Heart right ventricle (tissue), 16 donors: ENCODE measurements at regions not wholly inside any gene's neighbourhood (a gene's known extent, or its start where the extent isn't known, plus 50 kb on each side); places are given as distances from the start of the nearest gene placed in this dataset.
"Not testable (repeated sequence)": the region's sequence is repeated elsewhere in the genome, so short reads cannot be mapped to it uniquely, and the experiment has no call there.

Experiments
- ATAC-seq, 8 donors: fragments of 200-7000 bp; cut with Tn5 transposase; one replicate each; pipeline ENCODE4 v1.9.1; 2020; ENCODE audit warnings: mild to moderate bottlenecking in 8 of 8, moderate library complexity in 8 of 8, moderate number of reproducible peaks in 1 of 8
- DNase-seq, 2 donors: peaks; one replicate each; pipeline ENCODE4 v3.0.0-alpha.2; 2020
- H3K27ac ChIP-seq, 10 donors: fragments of 200-600 bp; sonication (generic) in 2 of 10; one replicate each; pipeline versions ENCODE4 v1.5.0 to v1.8.0; 2020 to 2022; ENCODE audit warnings: mild to moderate bottlenecking in 3 of 10
- H3K27me3 ChIP-seq, 7 donors: fragments of 200-600 bp; one replicate each; pipeline ENCODE4 v1.8.0; 2021 to 2022; ENCODE audit warnings: mild to moderate bottlenecking in 2 of 7
- H3K36me3 ChIP-seq, 9 donors: fragments of 200-600 bp; sonication (generic) in 1 of 9; one replicate each; pipeline versions ENCODE4 v1.5.0 to v1.8.0; 2020 to 2022; ENCODE audit warnings: mild to moderate bottlenecking in 2 of 9
- H3K4me1 ChIP-seq, 9 donors: fragments of 200-600 bp; sonication (generic) in 1 of 9; one replicate each; pipeline versions ENCODE4 v1.5.0 to v1.8.0; 2020 to 2022; ENCODE audit warnings: mild to moderate bottlenecking in 4 of 9
- H3K4me3 ChIP-seq, 10 donors: fragments of 200-600 bp; sonication (generic) in 2 of 10; one replicate each; pipeline versions ENCODE4 v1.5.0 to v1.8.0; 2020 to 2022; ENCODE audit warnings: mild to moderate bottlenecking in 7 of 10, moderate library complexity in 2 of 10
- H3K9me3 ChIP-seq, 11 donors: fragments of 200-600 bp in 10 of 11; sonication (generic) in 2 of 11; one replicate each; pipeline versions ENCODE4 v1.5.0 to v1.8.0; 2013 to 2022; ENCODE audit warnings: mild to moderate bottlenecking in 2 of 11, control low read depth in 1 of 11, moderate library complexity in 1 of 11
- CTCF ChIP-seq, 9 donors: fragments of 200-600 bp; sonication (generic) in 2 of 9; IDR thresholded peaks; one replicate each; pipeline versions ENCODE4 v1.5.0 to v1.8.0; 2021 to 2022; ENCODE audit warnings: antibody characterized with exemption in 9 of 9, mild to moderate bottlenecking in 5 of 9, moderate library complexity in 1 of 9
- WGBS, 2 donors: extraction: QIAGEN DNeasy Blood & Tissue Kit; methylation state at CpG; one replicate each; pipeline ENCODE4 v1.1.7; 2013; ENCODE audit warnings: inconsistent platforms in 1 of 2; 5-methylcytosine and 5-hydroxymethylcytosine counted together
- intact Hi-C, 10 donors: fragments of 100-400 bp; cut with DNase I; formaldehyde crosslinking; loops; one replicate each; pipeline versions ENCODE4 v1.11.1 to v1.14.2; 2022
- donor health status: Arrhythmogenic right ventricular cardiomyopathy.
- donor health status: ischemic (EF 13 %, LVEDD 7.1; RV severe dilation, severe dysfunction).
- donor health status: healthy with polysubstance abuse.
- donor health status: DM: no; HTN: yes; CAD: no.
- donor health status: DM: no; HTN: no; CAD: no.
- donor health status: ischemic (EF 25% LVEDD 6.9; RV normal size, moderate dysfunction).
- donor health status: ischemic (EF 25% LVEDD 5.7; RV mildly dilated, moderate dysfunction).
- donor health status: healthy.
- donor health status: DM: yes; HTN: yes; CAD: no.
- donor health status: Ischemic cardiomyopathy.
- donor health status: ischemic (EF 35%, LVEDD 5.7; RV mildly dilated, moderate dysfunction).
- donor health status: nonischemic (EF 11% LVEDD 7.7; RV severe dilation, severe dysfunction).
- donor health status: DM: yes; HTN: yes; CAD: no.
- donor health status: PGD.
- donor health status: ischemic (EF 29% LVEDD 5.4; RV normal size, mild dysfunction).
- donor health status: nonischemic (EF 23%, LVEDD 6.1; RV moderate dilation, normal function).

DNA sequence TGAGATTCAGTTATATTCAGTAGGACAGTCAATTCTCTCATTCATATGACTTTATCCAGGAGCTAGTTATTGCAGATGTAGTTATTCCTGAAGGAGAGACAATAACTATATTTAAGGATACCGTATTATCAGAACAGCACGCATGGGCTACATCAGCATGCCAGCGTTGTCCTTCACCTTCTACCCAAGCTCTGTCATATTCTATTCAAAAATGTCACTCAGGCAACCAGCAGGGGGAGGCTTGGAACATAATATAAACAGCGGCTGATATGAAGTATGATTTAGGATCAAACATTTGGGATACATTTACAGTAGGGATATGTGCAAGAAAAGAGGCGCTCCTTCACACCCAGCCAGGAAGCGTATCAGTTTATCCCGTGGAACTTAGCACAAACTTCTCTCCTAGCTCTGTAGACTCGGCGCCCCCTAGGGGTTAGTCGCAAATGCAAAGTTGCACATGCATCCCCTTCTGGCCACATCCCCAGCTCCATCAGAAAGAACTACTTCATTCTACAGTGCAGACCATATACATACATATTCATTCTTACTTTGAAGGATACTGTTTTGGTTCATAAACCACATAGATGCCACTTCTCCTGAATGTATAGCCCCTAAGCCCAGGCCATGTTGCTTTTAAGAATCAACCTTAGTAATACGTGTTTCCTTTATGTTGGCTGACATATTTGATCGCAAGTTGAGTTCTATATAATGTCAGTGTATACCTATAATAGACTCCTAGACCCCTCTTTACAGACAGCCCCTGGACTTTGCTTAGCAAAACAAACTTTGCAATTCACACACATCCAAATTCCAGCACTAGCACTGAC lies 759.4 kb downstream of the ADCYAP1 start:
- WGBS, 2 donors: 51 to 53% methylated on average over 12 of the region's 12 CpGs
- peak in 4 of 8 donors; percentile 23 to 43 (median 32) for ATAC-seq
- Histone ChIP-seq H3K27ac (no peak overlapping the region), H3K27me3 (no peaks in the 10 kb centered on the region), H3K4me1 (peaks cover 0 to 10% (median 4%) of the 10 kb centered on the region in 9 donors), H3K36me3 (no peaks in the 10 kb centered on the region), H3K9me3 (no peaks in the 10 kb centered on the region), H3K4me3 (no peak overlapping the region)
- TF ChIP-seq CTCF (IDR thresholded peaks at IDR 0.05): peak in 8 of 9 donors; percentile 30 to 72 (median 50)
- peak; percentile 15 to 35 for DNase-seq
- intact Hi-C loops: loop anchor here in 2 of 10 donors (10.0 kb wide), 1 partner anchor 79 kb away; no protein-coding TSS in a partner anchor

DNA sequence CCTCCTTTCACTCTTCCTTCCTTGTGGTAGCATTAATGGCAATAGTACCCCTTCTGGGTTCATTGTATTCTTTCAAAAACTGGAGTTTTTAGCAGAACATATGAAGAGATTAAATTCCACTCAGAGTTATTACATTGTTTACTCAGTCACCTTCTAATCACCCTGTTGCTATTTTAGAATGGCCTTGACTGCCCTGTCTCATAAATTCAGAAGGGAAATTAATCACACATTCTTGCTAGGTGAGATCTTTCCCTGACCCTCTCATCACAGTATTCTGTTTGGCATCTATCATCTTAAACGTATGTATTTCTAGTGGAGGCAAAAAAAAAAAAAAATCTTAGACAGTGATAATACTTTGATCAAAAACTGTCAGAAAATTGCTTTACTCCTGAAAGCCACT lies 760.4 kb downstream of the ADCYAP1 start:
- H3K36me3 ChIP-seq: no peaks in the 10 kb centered on the region
- 17 to 24% methylated on average over 1 of the region's 1 CpG for WGBS, 2 donors
- H3K4me3 ChIP-seq: no peak overlapping the region
- H3K4me1 ChIP-seq: peaks cover 0 to 10% (median 4%) of the 10 kb centered on the region in 9 donors
- ATAC-seq (peak in 4 of 8 donors; percentile 46 to 68 (median 61)), DNase-seq (no peak)
- intact Hi-C loops: loop anchor here in 4 of 10 donors (5.0 to 10.0 kb wide), 2 partner anchors 80 to 112 kb away; no protein-coding TSS in a partner anchor
- TF ChIP-seq CTCF (IDR thresholded peaks at IDR 0.05): no peak
- no peaks in the 10 kb centered on the region for H3K27me3 ChIP-seq
- peak overlapping the region in 5 of 10 donors; percentile 34 to 49 (median 40) for H3K27ac ChIP-seq
- no peaks in the 10 kb centered on the region for H3K9me3 ChIP-seq

GRCh38 chr18:1668279-1668678 lies 763.6 kb downstream of the ADCYAP1 start:
- intact Hi-C loops: loop anchor here in 4 of 10 donors (2.0 to 10.0 kb wide), 3 partner anchors 83 to 111 kb away; no protein-coding TSS in a partner anchor
- 22 to 28% methylated on average over 4 of the region's 4 CpGs for WGBS, 2 donors

DNA sequence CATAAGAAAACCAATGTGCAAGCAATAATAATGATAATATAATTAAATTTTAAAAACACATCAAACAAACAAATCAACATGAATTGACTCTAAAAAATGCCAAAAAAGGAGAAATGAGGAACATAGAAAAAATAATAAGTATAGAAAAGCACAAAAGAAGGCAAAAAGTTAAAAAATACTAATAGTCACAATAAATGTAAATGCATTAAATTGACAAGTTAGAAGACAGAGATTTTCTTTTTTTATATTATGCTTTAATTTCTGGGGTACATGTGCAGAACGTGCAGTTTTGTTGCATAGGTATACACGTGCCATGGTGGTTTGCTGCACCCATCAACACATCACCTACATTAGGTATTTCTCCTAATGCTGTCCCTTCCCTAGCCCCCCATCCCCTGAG lies 767.0 kb downstream of the ADCYAP1 start:
- intact Hi-C loops, DNase-seq, H3K27ac ChIP-seq, H3K36me3 ChIP-seq, ATAC-seq, H3K4me3 ChIP-seq, H3K4me1 ChIP-seq, H3K27me3 ChIP-seq: not testable (repeated sequence)
- H3K9me3 ChIP-seq: peaks cover 0 to 29% (median 12%) of the 10 kb centered on the region in 11 donors
- 77 to 89% methylated on average over 2 of the region's 2 CpGs for WGBS, 2 donors

More at GRCh38 chr18:1668279-1668678, 763.6 kb downstream of the ADCYAP1 start:
- TF ChIP-seq CTCF (IDR thresholded peaks at IDR 0.05): no peak
- H3K9me3 ChIP-seq: peaks cover 0 to 27% (median 12%) of the 10 kb centered on the region in 11 donors
- H3K4me3 ChIP-seq: no peak overlapping the region
- peak overlapping the region in 8 of 10 donors; percentile 20 to 62 (median 54) for H3K27ac ChIP-seq
- no peaks in the 10 kb centered on the region for H3K36me3 ChIP-seq
- DNase-seq (peak in 1 of 2 donors; percentile 13), ATAC-seq (peak; percentile 49 to 97 (median 92))
- H3K27me3 ChIP-seq: no peaks in the 10 kb centered on the region
- peaks cover 0 to 10% (median 4%) of the 10 kb centered on the region in 9 donors for H3K4me1 ChIP-seq
